HG03469 (cell line): ENCODE measurements at regions not wholly inside any gene's neighbourhood (a gene's known extent, or its start where the extent isn't known, plus 50 kb on each side); places are given as distances from the start of the nearest gene placed in this dataset.

Experiments
- ATAC-seq: cut with Tn5 transposase; IDR thresholded peaks from one replicate; pipeline ENCODE4 v1.9.1; 2021; ENCODE audit warnings: mild to moderate bottlenecking, moderate library complexity, moderate number of reproducible peaks; ENCODE audit not compliant: unreplicated experiment

GRCh38 chr2:19045151-19045550 lies 313.3 kb downstream of the OSR1 start:
- ATAC-seq = no peak

- no peak for ATAC-seq
These were observed 314.5 kb downstream of the OSR1 start for GRCh38 chr2:19043893-19044292.

- ATAC-seq = no peak
These were observed 316.9 kb downstream of the OSR1 start for GRCh38 chr2:19041434-19042041.

DNA sequence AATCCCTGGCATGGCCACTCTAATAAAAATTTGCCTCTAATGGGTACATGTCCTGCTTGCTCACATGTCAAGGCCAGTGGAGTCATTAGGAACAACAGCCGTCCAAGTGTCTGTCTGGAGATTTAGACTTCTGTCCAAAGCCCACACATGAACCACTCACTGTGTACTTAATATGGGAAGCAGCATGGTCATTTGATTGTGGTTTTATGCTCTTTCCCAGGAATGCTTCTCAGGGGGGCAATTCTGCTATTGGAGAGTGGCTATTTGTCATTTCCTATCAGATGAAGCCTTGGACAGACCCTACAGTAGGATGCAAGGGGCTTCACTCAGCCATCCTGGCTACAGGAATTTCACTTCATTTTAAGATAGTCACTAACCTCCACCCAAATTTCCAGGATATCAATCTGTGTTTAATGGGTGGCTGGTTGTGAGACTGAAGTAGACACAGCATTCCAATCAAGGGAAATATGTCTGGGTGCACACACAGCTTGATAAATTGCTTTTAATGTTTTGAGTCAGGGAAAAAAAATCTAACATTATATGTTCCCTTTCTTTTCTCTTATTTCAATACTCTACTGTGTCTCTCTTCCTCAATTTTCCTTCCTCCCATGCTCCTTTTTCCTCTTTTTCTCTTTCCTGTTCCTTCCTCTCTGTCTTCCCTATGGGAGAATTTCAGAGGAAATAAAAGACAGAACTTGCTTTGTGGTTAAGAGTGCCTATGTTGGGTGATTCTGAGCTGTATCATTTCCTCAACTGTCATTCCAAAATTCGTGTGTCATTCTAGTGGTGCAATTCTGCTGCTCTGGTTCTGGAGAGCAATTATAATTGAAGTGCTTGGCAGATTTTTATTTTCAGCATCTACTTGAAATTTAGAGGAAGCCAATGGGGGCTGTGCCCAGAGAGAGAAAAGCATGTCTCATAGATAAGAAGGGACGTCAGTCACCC lies 320.1 kb downstream of the OSR1 start:
- no peak for ATAC-seq

GRCh38 chr2:19036091-19036490 lies 322.3 kb downstream of the OSR1 start:
- ATAC-seq = no peak

GRCh38 chr2:19035238-19035637 lies 323.2 kb downstream of the OSR1 start:
- ATAC-seq = no peak

DNA sequence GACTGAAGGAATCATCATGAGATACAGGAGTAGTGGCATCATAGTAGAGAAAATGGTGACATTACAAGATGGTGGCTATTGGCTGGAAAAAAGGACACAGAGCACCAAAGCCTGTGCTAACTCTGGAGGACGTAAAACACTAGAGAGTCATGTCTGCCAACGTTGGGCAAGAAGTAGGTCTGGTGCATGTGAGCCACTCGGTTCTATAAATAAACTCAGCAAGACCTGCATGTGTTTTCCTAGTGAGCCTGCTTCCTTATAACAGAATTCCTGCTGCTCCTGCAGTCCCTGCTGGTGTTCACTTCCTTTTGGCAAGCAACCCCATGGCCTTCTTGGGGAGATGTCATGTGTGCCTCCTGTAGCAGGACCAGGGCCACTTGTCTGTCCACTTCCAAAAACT lies 325.2 kb downstream of the OSR1 start:
- ATAC-seq = no peak

DNA sequence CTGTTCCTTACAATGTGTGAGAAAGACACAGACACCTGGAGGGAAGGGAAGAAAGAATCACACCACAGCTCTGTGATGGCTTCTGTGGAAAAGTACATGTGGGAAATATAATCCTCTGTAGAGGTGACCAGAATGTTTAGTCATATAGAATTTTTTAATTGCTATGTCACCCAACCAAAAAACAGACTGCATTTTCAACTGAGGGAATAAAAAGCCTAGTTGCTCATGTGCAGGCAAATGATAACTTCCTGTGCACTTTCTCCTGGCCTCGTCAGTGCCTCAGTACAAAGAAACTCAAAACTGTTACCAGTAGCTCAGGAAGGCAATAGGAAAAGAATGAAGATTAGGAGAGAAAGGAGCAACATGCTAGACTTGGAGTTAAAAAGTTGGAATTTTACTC lies 326.8 kb downstream of the OSR1 start:
- no peak for ATAC-seq

- no peak for ATAC-seq
These were observed 328.8 kb downstream of the OSR1 start for GRCh38 chr2:19029655-19030054.

- no peak for ATAC-seq
These were observed 329.6 kb downstream of the OSR1 start for GRCh38 chr2:19028587-19029375.

GRCh38 chr2:19027626-19028025 lies 330.8 kb downstream of the OSR1 start:
- ATAC-seq = no peak

DNA sequence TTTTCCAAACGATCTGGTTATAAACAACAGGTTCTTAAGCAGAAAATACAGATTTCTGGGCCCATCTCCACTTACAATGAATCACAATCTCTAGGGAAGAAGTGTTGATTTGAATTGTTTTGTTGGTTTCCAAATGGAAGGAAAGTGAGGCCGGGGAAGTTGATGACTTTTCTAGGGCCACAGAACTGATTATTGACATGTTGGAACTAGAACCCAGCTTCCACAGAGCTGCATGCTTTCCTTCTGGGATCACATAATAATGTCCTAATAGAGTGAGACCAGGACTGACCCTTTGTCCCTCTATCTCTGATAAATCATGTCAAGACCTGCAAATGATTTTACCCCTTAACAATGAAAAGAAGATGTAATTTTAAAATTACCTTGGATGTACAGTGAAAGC lies 332.2 kb downstream of the OSR1 start:
- no peak for ATAC-seq

DNA sequence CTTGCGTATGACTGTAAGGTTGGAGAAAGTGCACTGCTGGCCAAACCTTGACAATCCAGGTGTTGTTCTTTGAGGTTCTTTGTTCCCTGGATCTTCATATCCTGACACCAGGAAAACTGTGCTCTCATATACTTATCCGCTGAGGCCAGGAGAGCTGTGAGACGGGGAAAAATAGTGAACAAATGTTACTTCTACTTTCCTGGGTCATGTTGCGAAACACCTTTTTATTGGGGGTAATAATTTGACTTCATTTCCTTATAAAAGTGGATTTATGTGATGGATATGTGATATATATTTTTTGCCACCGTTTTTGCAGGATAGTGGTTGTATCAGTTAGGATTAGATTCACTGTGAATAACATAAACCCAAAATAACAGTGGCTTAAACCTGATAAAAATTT lies 336.1 kb downstream of the OSR1 start:
- ATAC-seq = no peak

GRCh38 chr2:19021721-19022120 lies 336.7 kb downstream of the OSR1 start:
- ATAC-seq = no peak

DNA sequence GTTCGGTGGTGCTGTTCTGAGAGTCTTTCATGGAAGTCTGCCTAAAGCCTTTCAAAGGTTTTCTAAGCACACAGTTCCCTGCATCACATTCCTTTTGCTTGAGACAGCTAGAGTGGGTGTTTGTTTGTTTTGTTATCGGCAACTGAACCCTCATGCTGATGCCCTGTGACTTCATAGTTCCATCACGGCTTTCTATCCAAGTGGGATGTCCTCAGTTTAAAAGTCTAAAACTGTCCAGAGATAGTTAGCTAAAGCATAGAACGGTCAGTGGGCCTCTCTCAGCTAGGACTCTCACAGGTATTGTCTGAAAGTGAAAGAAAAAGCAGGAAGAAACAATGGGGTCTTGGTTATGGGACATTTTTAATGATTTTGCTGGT lies 337.3 kb downstream of the OSR1 start:
- no peak for ATAC-seq

GRCh38 chr2:19020144-19021099 lies 338.0 kb downstream of the OSR1 start:
- ATAC-seq = no peak

DNA sequence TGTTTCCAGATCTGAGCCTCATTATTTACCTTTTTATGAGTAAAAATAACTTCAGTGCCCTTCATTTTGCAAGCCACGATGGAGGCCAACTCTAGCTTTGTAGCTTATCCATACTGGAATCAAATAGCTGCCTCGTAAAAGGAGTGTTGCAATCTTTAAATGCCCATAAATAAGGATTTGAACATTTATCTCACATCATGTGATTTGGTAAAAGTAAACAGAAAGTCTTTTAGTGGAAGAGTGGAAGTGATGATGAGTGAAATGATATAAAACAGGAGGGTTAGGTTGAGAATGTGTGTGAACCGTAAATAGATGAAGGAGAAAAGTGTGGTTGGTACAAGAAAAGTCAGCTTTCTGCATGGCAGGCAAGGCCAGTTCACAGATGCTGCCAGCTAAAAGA lies 348.9 kb downstream of the OSR1 start:
- ATAC-seq = no peak

GRCh38 chr2:19003554-19003953 lies 354.9 kb downstream of the OSR1 start:
- no peak for ATAC-seq

GRCh38 chr2:19000776-19001175 lies 357.6 kb downstream of the OSR1 start:
- ATAC-seq = no peak

- no peak for ATAC-seq
These were observed 359.2 kb downstream of the OSR1 start for GRCh38 chr2:18999198-18999597.
